Neutrophil (primary cell): ENCODE measurements at regions not wholly inside any gene's neighbourhood (a gene's known extent, or its start where the extent isn't known, plus 50 kb on each side); places are given as distances from the start of the nearest gene placed in this dataset.
"Not testable (repeated sequence)": the region's sequence is repeated elsewhere in the genome, so short reads cannot be mapped to it uniquely, and the experiment has no call there.

Experiments used
- H3K27ac ChIP-seq: fragments of 200-600 bp; sonication (generic); 2 replicates; pipeline ENCODE4 v1.5.1; 2016; ENCODE audit warnings: mild to moderate bottlenecking, moderate library complexity
- H3K27me3 ChIP-seq: fragments of 200-600 bp; sonication (generic); 2 replicates; pipeline ENCODE4 v1.6.0; 2016; ENCODE audit warnings: mild to moderate bottlenecking
- H3K36me3 ChIP-seq: fragments of 200-600 bp; sonication (generic); 2 replicates; pipeline ENCODE4 v1.5.1; 2017
- H3K4me1 ChIP-seq, 2 experiments: fragments of 200-600 bp in 1 of 2; sonication (generic) in 1 of 2; 1 replicate in 1 of 2; 2 replicates in 1 of 2; pipeline versions ENCODE4 v1.5.1 to v1.6.1; 2013 to 2016; ENCODE audit warnings: low read depth in 1 of 2, low read length in 1 of 2, mild to moderate bottlenecking in 1 of 2, moderate library complexity in 1 of 2; ENCODE audit not compliant: control insufficient read depth in 1 of 2, insufficient read depth in 1 of 2
- H3K4me3 ChIP-seq, 2 experiments: fragments of 200-600 bp in 1 of 2; sonication (generic) in 1 of 2; 1 replicate in 1 of 2; 2 replicates in 1 of 2; pipeline ENCODE4 v1.5.1; 2013 to 2016; ENCODE audit warnings: low read depth in 1 of 2, low read length in 1 of 2, mild to moderate bottlenecking in 1 of 2, moderate library complexity in 1 of 2
- H3K9me3 ChIP-seq: fragments of 200-600 bp; sonication (generic); 2 replicates; pipeline ENCODE4 v1.5.1; 2016
- CTCF ChIP-seq: fragments of 200-600 bp; sonication (generic); IDR thresholded peaks from 2 replicates; pipeline ENCODE4 v1.5.1; 2016; ENCODE audit warnings: antibody characterized with exemption

GRCh38 chr2:37569986-37570679 lies 101.3 kb downstream of the CDC42EP3 start:
- no peak for TF ChIP-seq CTCF
- Histone ChIP-seq H3K9me3 (no peaks in the 10 kb centered on the region), H3K27ac (no peak overlapping the region), H3K4me1 (no peaks in the 10 kb centered on the region), H3K4me3 (no peak overlapping the region), H3K27me3 (no peaks in the 10 kb centered on the region), H3K36me3 (no peaks in the 10 kb centered on the region)

DNA sequence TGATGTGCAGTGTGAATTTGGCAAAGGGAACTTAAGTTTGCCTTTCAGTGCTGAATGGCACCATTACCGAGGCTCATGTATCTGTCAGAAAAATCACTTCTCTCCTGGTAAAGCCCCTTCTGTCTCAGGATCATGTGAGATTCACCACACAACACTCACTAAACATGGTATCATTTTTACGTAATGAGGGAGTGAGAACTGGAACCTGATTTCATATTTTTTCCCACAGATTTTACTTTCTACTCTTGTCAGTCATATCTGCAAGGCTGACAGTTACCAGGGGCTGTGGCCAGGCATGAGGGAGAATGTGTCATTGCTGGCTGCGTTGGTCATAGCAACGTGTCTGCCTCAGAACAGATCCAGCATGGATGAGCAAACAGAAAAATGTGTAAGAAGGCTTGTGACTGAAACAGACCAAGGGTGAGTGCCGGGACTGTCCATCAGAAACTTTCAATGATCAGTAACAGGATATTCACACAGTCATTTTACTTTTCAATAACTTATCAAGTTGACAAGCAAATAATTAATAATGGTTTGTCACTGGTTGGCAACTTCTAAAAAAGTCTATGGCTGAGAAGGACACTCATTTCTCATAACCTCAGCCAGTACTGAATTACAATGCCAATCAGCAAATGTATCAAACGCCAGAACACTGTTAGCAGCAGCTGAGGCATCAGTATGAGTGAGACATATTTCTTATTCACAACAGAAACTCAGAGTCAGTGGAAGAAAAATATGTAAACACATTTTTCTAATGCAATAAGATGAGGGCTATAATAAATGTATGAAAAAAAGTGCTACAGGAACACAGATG lies 100.5 kb downstream of the CDC42EP3 start:
- TF ChIP-seq CTCF = no peak
- no peak overlapping the region for H3K27ac ChIP-seq
- no peaks in the 10 kb centered on the region for H3K9me3 ChIP-seq
- no peaks in the 10 kb centered on the region for H3K36me3 ChIP-seq
- H3K4me3 ChIP-seq = no peak overlapping the region
- H3K27me3 ChIP-seq = no peaks in the 10 kb centered on the region
- H3K4me1 ChIP-seq = no peaks in the 10 kb centered on the region

DNA sequence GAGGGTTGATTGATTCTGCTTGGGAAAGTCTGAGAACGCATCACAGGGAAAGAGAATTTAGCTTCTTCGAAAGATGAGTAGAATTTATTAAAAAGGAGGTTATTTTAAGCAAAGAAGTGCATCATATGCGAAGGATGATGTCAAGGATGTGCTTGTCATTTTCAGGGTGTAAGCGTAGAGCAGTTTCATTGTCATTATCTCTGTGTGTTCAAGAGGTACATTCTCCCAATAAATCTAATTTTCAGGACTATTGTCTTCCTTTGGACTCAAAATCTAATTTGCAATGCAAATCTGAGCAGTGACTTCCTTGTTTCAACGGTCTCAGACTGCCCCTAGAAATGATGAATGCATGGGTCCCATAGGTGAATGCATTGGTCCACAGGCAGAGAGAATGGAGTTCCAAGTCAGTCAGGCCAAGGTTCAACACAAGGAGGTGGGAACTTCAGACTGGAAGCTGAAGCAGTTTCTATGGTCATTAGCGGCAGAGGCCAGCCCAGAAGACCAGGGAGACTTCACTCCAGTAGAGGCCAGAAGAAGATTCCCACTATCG lies 99.8 kb downstream of the CDC42EP3 start:
- Histone ChIP-seq H3K36me3 (no peaks in the 10 kb centered on the region), H3K4me3 (no peak overlapping the region), H3K27ac (no peak overlapping the region), H3K4me1 (no peaks in the 10 kb centered on the region), H3K27me3 (no peaks in the 10 kb centered on the region), H3K9me3 (no peaks in the 10 kb centered on the region)
- TF ChIP-seq CTCF = no peak

DNA sequence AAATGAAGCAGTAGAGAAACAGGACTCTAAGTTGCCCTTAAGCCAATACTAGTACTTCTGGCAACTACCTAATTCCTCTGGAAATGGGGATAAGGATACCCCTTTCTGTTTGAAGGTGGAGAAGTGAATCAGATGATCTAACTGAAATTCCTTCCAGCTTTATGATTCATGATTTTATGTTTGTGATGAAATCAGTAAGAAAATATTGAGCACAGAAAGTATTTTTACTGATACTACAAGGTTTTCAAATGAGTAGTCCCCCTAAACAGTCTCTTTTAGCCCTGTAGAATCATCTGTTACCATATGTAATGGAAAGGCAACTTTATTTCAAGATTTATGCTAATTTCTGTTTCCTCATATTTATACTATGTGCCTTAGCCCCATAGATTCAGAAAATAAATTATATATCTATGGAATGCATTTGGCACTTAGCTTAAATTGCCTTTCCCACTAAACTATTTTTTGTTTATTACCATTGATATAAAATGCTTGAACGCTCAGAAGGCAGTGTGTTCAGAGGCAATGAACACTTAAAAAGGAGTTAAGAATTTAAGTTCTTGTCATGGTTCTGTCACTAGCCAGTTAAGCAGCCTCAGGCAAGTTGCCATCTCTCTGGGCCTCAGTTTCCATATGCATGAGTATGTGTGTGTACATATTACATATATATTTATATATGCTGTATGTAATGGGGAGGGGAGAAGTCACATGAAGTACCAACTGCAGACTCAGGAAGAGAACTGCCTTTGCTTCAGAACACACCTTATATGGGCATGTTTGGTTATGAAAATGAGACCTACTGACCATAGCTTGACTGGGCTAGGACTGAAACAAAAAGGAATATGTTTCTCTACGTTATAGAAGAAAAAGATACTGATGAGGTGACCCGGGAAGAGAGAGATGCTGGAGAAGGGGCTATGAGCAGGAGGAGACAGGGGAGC lies 97.7 kb downstream of the CDC42EP3 start:
- Histone ChIP-seq H3K27me3 (no peaks in the 10 kb centered on the region), H3K4me3 (no peak overlapping the region), H3K36me3 (no peaks in the 10 kb centered on the region), H3K27ac (no peak overlapping the region), H3K9me3 (no peaks in the 10 kb centered on the region), H3K4me1 (no peaks in the 10 kb centered on the region)
- no peak for TF ChIP-seq CTCF

DNA sequence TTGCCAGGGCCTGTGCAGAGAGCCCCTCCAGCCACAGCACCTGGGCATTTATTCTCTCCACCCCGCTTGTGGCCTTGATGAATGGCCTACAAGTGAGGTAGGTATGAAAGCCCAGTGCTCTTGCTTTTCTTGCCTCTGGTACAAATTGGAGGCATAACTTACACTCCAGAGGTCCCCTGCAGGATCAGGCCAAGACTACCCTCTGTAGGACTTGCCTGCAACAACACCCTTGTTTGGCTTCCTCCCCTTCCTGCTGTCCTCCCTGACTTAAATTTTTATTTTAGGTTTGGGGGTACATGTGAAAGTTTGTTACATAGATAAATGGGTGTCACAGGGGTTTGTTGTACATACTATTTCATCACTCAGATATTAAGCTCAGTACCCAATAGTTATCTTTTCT lies 95.7 kb downstream of the CDC42EP3 start:
- no peaks in the 10 kb centered on the region for H3K4me1 ChIP-seq
- no peak for TF ChIP-seq CTCF
- no peaks in the 10 kb centered on the region for H3K9me3 ChIP-seq
- no peak overlapping the region for H3K4me3 ChIP-seq
- no peaks in the 10 kb centered on the region for H3K36me3 ChIP-seq
- H3K27me3 ChIP-seq = no peaks in the 10 kb centered on the region
- H3K27ac ChIP-seq = no peak overlapping the region

- H3K27ac ChIP-seq, H3K27me3 ChIP-seq, H3K9me3 ChIP-seq, H3K4me3 ChIP-seq, H3K36me3 ChIP-seq, H3K4me1 ChIP-seq: not testable (repeated sequence)
Measured at GRCh38 chr2:37576194-37576593, 95.2 kb downstream of the CDC42EP3 start.
